Astrocyte of the cerebellum (primary cell): ENCODE measurements at regions not wholly inside any gene's neighbourhood (a gene's known extent, or its start where the extent isn't known, plus 50 kb on each side); places are given as distances from the start of the nearest gene placed in this dataset.

Experiments
- DNase-seq: peaks from one replicate; pipeline ENCODE4 v3.0.0-alpha.2; 2011; ENCODE audit warnings: low read depth
- H3K4me3 ChIP-seq: 2 replicates; pipeline ENCODE4 v1.5.1; 2011; ENCODE audit warnings: mild to moderate bottlenecking, low read depth, low read length, moderate library complexity
- in situ Hi-C: cut with HindIII; loops from 2 replicates; pipeline ENCODE4 v1.10.0; 2017; ENCODE audit warnings: low sequenced_read_pairs
- TF ChIP-seq, protein P1 (sequence below): IDR thresholded peaks from 2 replicates; pipeline ENCODE4 v1.5.1; 2012; ENCODE audit warnings: low read length, low read depth, moderate library complexity, mild to moderate bottlenecking; ENCODE audit errors: missing control alignments

DNA sequence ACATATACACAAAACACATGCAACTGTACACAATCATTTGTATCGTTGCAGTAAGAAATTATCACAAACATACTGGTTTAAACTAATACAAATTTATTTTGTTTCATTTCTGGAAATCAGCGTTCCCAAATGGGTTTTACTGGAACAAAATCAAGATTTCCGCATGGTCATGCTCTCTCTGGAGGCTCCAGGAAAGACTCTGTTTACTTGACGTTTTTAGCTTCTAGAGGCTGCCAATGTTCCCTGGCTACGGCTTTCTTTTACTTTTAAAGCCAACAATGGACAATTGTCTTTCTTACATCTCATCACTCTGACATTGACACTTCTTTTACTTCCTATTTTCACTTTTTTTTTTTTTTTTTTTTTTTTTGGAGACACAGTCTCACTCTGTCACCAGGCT, 793.1 kb downstream of the CDH9 start:
- no peak for DNase-seq
- TF ChIP-seq, protein P1, sequence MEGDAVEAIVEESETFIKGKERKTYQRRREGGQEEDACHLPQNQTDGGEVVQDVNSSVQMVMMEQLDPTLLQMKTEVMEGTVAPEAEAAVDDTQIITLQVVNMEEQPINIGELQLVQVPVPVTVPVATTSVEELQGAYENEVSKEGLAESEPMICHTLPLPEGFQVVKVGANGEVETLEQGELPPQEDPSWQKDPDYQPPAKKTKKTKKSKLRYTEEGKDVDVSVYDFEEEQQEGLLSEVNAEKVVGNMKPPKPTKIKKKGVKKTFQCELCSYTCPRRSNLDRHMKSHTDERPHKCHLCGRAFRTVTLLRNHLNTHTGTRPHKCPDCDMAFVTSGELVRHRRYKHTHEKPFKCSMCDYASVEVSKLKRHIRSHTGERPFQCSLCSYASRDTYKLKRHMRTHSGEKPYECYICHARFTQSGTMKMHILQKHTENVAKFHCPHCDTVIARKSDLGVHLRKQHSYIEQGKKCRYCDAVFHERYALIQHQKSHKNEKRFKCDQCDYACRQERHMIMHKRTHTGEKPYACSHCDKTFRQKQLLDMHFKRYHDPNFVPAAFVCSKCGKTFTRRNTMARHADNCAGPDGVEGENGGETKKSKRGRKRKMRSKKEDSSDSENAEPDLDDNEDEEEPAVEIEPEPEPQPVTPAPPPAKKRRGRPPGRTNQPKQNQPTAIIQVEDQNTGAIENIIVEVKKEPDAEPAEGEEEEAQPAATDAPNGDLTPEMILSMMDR = no peak
- no peak overlapping the region for H3K4me3 ChIP-seq
- in situ Hi-C loops = no loop called here

DNA sequence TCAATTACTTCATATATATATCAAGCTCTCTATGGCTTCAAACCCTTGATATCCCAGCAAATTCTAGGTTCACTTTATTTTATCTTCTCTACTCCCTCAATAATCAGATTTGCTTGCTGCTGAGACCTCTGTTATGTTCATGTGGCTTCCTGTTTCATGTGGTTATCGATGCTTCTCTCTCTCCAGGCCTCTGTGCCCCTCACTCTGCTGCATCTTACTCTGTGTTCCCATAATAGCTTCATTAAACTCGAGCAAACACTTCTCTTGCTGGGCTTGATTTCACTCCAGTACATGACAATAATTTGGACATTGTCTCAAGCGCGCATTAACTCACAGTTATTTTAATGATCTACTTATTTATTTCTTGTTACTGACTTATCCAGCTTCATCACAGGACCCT, 798.8 kb downstream of the CDH9 start:
- H3K4me3 ChIP-seq = no peak overlapping the region
- TF ChIP-seq, protein P1 = no peak
- in situ Hi-C loops = no loop called here
- no peak for DNase-seq

DNA sequence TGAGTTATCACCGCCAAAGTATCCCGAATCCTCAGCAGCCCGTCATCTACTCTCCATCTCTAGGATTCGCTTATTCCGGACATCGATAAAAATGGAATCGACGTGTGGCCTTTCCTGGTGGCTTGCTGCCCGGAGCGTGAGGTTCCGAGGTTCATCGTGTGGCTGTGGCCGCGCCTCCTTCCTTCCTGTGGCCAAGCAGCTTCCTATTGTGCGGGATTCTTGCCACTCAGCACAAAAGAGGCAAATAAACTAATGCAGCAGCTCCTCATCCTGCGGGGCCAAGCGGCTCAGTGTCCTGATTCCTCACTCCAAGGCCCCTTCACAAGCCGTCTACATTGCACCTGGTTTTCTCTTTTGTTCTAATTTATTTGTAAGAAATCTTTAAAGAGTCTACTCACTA, 800.9 kb downstream of the CDH9 start:
- in situ Hi-C loops = no loop called here
- no peak for DNase-seq
- TF ChIP-seq, protein P1 = no peak

DNA sequence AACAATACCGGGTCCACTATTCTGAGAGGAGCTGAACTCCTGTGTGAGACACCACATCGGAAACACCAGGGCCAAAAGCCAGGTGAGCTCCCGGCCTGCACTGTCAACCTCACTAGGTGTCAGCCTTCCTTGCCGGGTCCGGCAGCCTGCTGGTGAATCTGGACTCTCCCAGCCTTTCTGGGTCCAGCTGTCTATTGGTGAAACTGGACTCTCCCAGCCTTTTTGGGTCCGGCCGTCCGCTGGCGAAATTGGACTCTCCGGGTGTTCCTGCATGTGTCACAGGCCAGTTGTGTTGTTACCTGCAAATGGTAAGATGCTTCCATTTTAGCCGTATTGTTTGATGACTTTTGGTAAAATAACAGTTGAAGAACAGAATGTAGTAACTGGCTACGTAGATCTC, 801.5 kb downstream of the CDH9 start:
- no peak for DNase-seq
- in situ Hi-C loops = no loop called here
- TF ChIP-seq, protein P1 = no peak
- H3K4me3 ChIP-seq = no peak overlapping the region

More for the DNA sequence above, 800.9 kb downstream of the CDH9 start:
- no peak overlapping the region for H3K4me3 ChIP-seq

DNA sequence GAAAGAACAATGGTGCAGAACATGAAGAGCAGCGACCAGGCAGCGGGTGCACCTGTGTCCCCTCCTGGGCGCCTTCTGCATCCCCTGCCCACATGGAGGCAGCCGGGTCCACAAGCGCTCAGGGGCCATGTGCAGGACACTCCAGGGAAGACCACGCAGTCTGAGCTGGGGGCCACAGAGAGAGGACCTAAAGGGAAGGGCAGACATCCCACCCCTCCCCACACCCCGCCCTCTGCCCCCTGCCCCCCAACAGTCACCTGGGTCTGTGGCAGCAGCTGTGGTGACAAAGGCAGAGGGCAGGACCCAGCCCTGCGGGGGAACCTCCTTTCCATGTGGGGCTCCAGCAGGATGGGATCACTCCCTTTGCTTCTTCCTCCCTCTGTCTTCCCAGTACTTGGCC, 805.7 kb downstream of the CDH9 start:
- H3K4me3 ChIP-seq = no peak overlapping the region
- TF ChIP-seq, protein P1 = no peak
- DNase-seq = no peak
- in situ Hi-C loops = no loop called here

DNA sequence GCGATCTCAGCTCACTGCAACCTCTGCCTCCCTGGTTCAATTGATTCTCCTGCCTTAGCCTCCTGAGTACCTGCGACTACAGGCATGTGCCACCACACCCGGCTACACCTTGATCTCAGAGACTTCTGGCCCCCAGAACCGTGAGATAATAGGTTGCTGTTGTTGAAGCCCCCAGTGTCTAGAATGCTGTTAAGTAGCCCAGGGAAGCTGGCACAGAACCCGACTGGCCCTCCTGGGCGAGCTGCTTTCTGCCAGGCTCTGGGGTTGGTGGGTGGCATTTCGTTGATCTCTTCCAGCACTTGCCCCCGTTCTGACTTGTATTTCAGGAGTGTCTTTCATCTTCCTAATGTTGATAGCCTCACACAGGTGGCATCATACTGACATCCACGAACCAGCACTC, 807.1 kb downstream of the CDH9 start:
- DNase-seq = no peak
- no peak overlapping the region for H3K4me3 ChIP-seq
- TF ChIP-seq, protein P1 = no peak
- in situ Hi-C loops = no loop called here

DNA sequence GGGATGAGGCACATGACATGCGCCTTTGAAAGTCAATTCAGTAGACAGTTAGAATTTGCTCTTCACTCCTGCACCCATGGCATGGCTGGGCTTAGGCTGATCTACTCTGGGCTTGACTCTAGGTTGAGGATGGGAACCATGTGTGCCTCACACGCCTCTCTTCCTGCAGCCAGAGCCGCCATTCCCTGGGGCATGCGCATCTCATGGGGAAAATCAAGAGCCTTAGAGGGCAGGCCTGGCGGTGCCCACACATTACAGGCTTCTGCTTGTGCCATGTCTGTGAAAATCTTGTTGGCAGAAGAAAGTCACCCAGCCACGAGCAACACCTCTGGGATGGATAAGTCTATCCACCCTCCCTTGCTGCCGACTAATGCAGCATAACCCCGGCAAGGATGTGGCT, 808.5 kb downstream of the CDH9 start:
- in situ Hi-C loops = no loop called here
- DNase-seq = no peak
- TF ChIP-seq, protein P1 = no peak
- no peak overlapping the region for H3K4me3 ChIP-seq
